ENCODE measurements at regions not wholly inside any gene's neighbourhood (a gene's known extent, or its start where the extent isn't known, plus 50 kb on each side); places are given as distances from the start of the nearest gene placed in this dataset.

GRCh38 chr4:96519291-96519690 is 679.4 kb downstream of the PDHA2 start:
- no peaks in the 10 kb centered on the region for H3K27me3 ChIP-seq (ENCODE audit: insufficient read depth, low read length)
- no peak overlapping the region for H3K4me3 ChIP-seq (ENCODE audit: insufficient read depth, low read length)
- H2AFZ ChIP-seq (ENCODE audit: low read length), result no peak overlapping the region
- H3K79me2 ChIP-seq (ENCODE audit: insufficient read depth, low read length), result no peaks in the 10 kb centered on the region
- no peaks in the 10 kb centered on the region for H3K9me3 ChIP-seq (ENCODE audit: low read depth, low read length)
- no peak for DNase-seq (ENCODE audit: insufficient read length, low spot score, missing footprints)
- TF ChIP-seq CTCF (IDR thresholded peaks at IDR 0.05; ENCODE audit: extremely low read depth, low read depth, low read length), result no peak
- H3K4me2 ChIP-seq (ENCODE audit: insufficient read depth, low read length), result no peak overlapping the region
- no peaks in the 10 kb centered on the region for H3K36me3 ChIP-seq (ENCODE audit: insufficient read depth, low read length)
- no peaks in the 10 kb centered on the region for H3K4me1 ChIP-seq (ENCODE audit: insufficient read depth, low read length)
- no peak overlapping the region for H3K27ac ChIP-seq (ENCODE audit: low read depth, low read length)
- H4K20me1 ChIP-seq (ENCODE audit: insufficient read depth, low read length), result no peaks in the 10 kb centered on the region

GRCh38 chr4:96521046-96521536 is 681.2 kb downstream of the PDHA2 start:
- no peaks in the 10 kb centered on the region for H4K20me1 ChIP-seq (ENCODE audit: insufficient read depth, low read length)
- H3K4me1 ChIP-seq (ENCODE audit: insufficient read depth, low read length), result no peaks in the 10 kb centered on the region
- H2AFZ ChIP-seq (ENCODE audit: low read length), result no peak overlapping the region
- no peak overlapping the region for H3K4me2 ChIP-seq (ENCODE audit: insufficient read depth, low read length)
- no peaks in the 10 kb centered on the region for H3K9me3 ChIP-seq (ENCODE audit: low read depth, low read length)
- no peaks in the 10 kb centered on the region for H3K79me2 ChIP-seq (ENCODE audit: insufficient read depth, low read length)
- TF ChIP-seq CTCF (IDR thresholded peaks at IDR 0.05; ENCODE audit: extremely low read depth, low read depth, low read length), result no peak
- no peaks in the 10 kb centered on the region for H3K27me3 ChIP-seq (ENCODE audit: insufficient read depth, low read length)
- no peaks in the 10 kb centered on the region for H3K36me3 ChIP-seq (ENCODE audit: insufficient read depth, low read length)
- no peak for DNase-seq (ENCODE audit: insufficient read length, low spot score, missing footprints)
- no peak overlapping the region for H3K27ac ChIP-seq (ENCODE audit: low read depth, low read length)
- no peak overlapping the region for H3K4me3 ChIP-seq (ENCODE audit: insufficient read depth, low read length)

GRCh38 chr4:96523611-96524010 is 683.7 kb downstream of the PDHA2 start:
- no peak overlapping the region for H3K27ac ChIP-seq (ENCODE audit: low read depth, low read length)
- no peak for TF ChIP-seq CTCF (IDR thresholded peaks at IDR 0.05; ENCODE audit: extremely low read depth, low read depth, low read length)

GRCh38 chr4:96524311-96524875 is 684.5 kb downstream of the PDHA2 start:
- H3K27me3 ChIP-seq (ENCODE audit: insufficient read depth, low read length), result no peaks in the 10 kb centered on the region
- no peaks in the 10 kb centered on the region for H3K79me2 ChIP-seq (ENCODE audit: insufficient read depth, low read length)
- no peak overlapping the region for H3K4me2 ChIP-seq (ENCODE audit: insufficient read depth, low read length)
- no peak overlapping the region for H2AFZ ChIP-seq (ENCODE audit: low read length)
- H4K20me1 ChIP-seq (ENCODE audit: insufficient read depth, low read length), result no peaks in the 10 kb centered on the region
- DNase-seq (ENCODE audit: insufficient read length, low spot score, missing footprints), result no peak
- H3K9me3 ChIP-seq (ENCODE audit: low read depth, low read length), result no peaks in the 10 kb centered on the region
- H3K36me3 ChIP-seq (ENCODE audit: insufficient read depth, low read length), result no peaks in the 10 kb centered on the region
- no peak overlapping the region for H3K4me3 ChIP-seq (ENCODE audit: insufficient read depth, low read length)
- H3K4me1 ChIP-seq (ENCODE audit: insufficient read depth, low read length), result no peaks in the 10 kb centered on the region
- H3K27ac ChIP-seq (ENCODE audit: low read depth, low read length), result no peak overlapping the region
- no peak for TF ChIP-seq CTCF (IDR thresholded peaks at IDR 0.05; ENCODE audit: extremely low read depth, low read depth, low read length)

More at GRCh38 chr4:96523611-96524010, 683.7 kb downstream of the PDHA2 start:
- H3K79me2 ChIP-seq (ENCODE audit: insufficient read depth, low read length), result no peaks in the 10 kb centered on the region
- no peak for DNase-seq (ENCODE audit: insufficient read length, low spot score, missing footprints)
- no peaks in the 10 kb centered on the region for H3K36me3 ChIP-seq (ENCODE audit: insufficient read depth, low read length)
- H3K4me1 ChIP-seq (ENCODE audit: insufficient read depth, low read length), result no peaks in the 10 kb centered on the region
- no peaks in the 10 kb centered on the region for H3K27me3 ChIP-seq (ENCODE audit: insufficient read depth, low read length)
- no peaks in the 10 kb centered on the region for H4K20me1 ChIP-seq (ENCODE audit: insufficient read depth, low read length)
- H3K9me3 ChIP-seq (ENCODE audit: low read depth, low read length), result no peaks in the 10 kb centered on the region
- no peak overlapping the region for H2AFZ ChIP-seq (ENCODE audit: low read length)
- no peak overlapping the region for H3K4me3 ChIP-seq (ENCODE audit: insufficient read depth, low read length)
- no peak overlapping the region for H3K4me2 ChIP-seq (ENCODE audit: insufficient read depth, low read length)
